ENCODE measurements at regions not wholly inside any gene's neighbourhood (a gene's known extent, or its start where the extent isn't known, plus 50 kb on each side); places are given as distances from the start of the nearest gene placed in this dataset.
"Not testable (repeated sequence)": the region's sequence is repeated elsewhere in the genome, so short reads cannot be mapped to it uniquely, and the experiment has no call there.

GRCh38 chr2:87360250-87360649, 338.6 kb upstream of the PLGLB1 start:
- H3K36me3 ChIP-seq (ENCODE audit: control insufficient read depth in 2 of 2, insufficient read depth in 1 of 2, low read length in 2 of 2); H3K4me1 ChIP-seq (ENCODE audit: control insufficient read depth, insufficient read depth, low read length); CTCF ChIA-PET; POLR2A ChIA-PET; H3K9me3 ChIP-seq (ENCODE audit: control insufficient read depth, insufficient read depth, low read depth, low read length); H3K27ac ChIP-seq (ENCODE audit: extremely low read depth, low read depth, low read length); H3K4me3 ChIP-seq (ENCODE audit: low read depth, low read length): not testable (repeated sequence)

GRCh38 chr2:87360927-87361326, 339.3 kb upstream of the PLGLB1 start:
- TF ChIP-seq ATF2 (tag by site-specific recombination; IDR thresholded peaks at IDR 0.05; ENCODE audit: low read depth) = peak; percentile 89
- H3K4me1 ChIP-seq (ENCODE audit: control insufficient read depth, insufficient read depth, low read length); H3K36me3 ChIP-seq (ENCODE audit: control insufficient read depth in 2 of 2, insufficient read depth in 1 of 2, low read length in 2 of 2); H3K9me3 ChIP-seq (ENCODE audit: control insufficient read depth, insufficient read depth, low read depth, low read length); H3K27ac ChIP-seq (ENCODE audit: extremely low read depth, low read depth, low read length); CTCF ChIA-PET; POLR2A ChIA-PET; H3K4me3 ChIP-seq (ENCODE audit: low read depth, low read length): not testable (repeated sequence)

GRCh38 chr2:87361805-87362204, 340.2 kb upstream of the PLGLB1 start:
- POLR2A ChIA-PET; H3K4me3 ChIP-seq (ENCODE audit: low read depth, low read length); CTCF ChIA-PET; H3K9me3 ChIP-seq (ENCODE audit: control insufficient read depth, insufficient read depth, low read depth, low read length); H3K36me3 ChIP-seq (ENCODE audit: control insufficient read depth in 2 of 2, insufficient read depth in 1 of 2, low read length in 2 of 2); H3K27ac ChIP-seq (ENCODE audit: extremely low read depth, low read depth, low read length); H3K4me1 ChIP-seq (ENCODE audit: control insufficient read depth, insufficient read depth, low read length): not testable (repeated sequence)
- peak; percentile 74; the same call in 1 of the 2 replicates for TF ChIP-seq ATF2 (tag by site-specific recombination; IDR thresholded peaks at IDR 0.05; ENCODE audit: low read depth)

GRCh38 chr2:87364379-87364778, 342.7 kb upstream of the PLGLB1 start:
- H3K4me3 ChIP-seq (ENCODE audit: low read depth, low read length); H3K9me3 ChIP-seq (ENCODE audit: control insufficient read depth, insufficient read depth, low read depth, low read length); H3K36me3 ChIP-seq (ENCODE audit: control insufficient read depth in 2 of 2, insufficient read depth in 1 of 2, low read length in 2 of 2); H3K27ac ChIP-seq (ENCODE audit: extremely low read depth, low read depth, low read length); CTCF ChIA-PET; H3K4me1 ChIP-seq (ENCODE audit: control insufficient read depth, insufficient read depth, low read length); POLR2A ChIA-PET: not testable (repeated sequence)
- TF ChIP-seq ZBTB17 (tag by site-specific recombination; IDR thresholded peaks at IDR 0.05) (peak; percentile 60), ZNF366 (tag by site-specific recombination; conservative IDR thresholded peaks at IDR 0.05) (peak; percentile 77), PRDM1 (tag by site-specific recombination; IDR thresholded peaks at IDR 0.05) (peak; percentile 79), ZNF248 (tag by site-specific recombination; IDR thresholded peaks at IDR 0.05) (peak; percentile 48; the same call in 1 of the 2 replicates), ATF2 (tag by site-specific recombination; IDR thresholded peaks at IDR 0.05; ENCODE audit: low read depth) (peak; percentile 95), ZNF571 (tag by site-specific recombination; IDR thresholded peaks at IDR 0.05) (0 out of 2 replicates have a peak, but pooled peaks have one; percentile 22)

- H3K36me3 ChIP-seq (ENCODE audit: control insufficient read depth in 2 of 2, insufficient read depth in 1 of 2, low read length in 2 of 2); H3K27ac ChIP-seq (ENCODE audit: extremely low read depth, low read depth, low read length); POLR2A ChIA-PET; CTCF ChIA-PET; H3K4me3 ChIP-seq (ENCODE audit: low read depth, low read length); H3K9me3 ChIP-seq (ENCODE audit: control insufficient read depth, insufficient read depth, low read depth, low read length); H3K4me1 ChIP-seq (ENCODE audit: control insufficient read depth, insufficient read depth, low read length): not testable (repeated sequence)
- peak; percentile 49 for TF ChIP-seq PRDM1 (tag by site-specific recombination; IDR thresholded peaks at IDR 0.05)
- TF ChIP-seq ATF2 (tag by site-specific recombination; IDR thresholded peaks at IDR 0.05; ENCODE audit: low read depth) = peak; percentile 72; the same call in 1 of the 2 replicates
Measured at GRCh38 chr2:87365038-87365437, 343.4 kb upstream of the PLGLB1 start.
